Fibroblast of lung (primary cell): ENCODE measurements at regions not wholly inside any gene's neighbourhood (a gene's known extent, or its start where the extent isn't known, plus 50 kb on each side); places are given as distances from the start of the nearest gene placed in this dataset.

Experiments
- EZH2 ChIP-seq: IDR thresholded peaks from 2 replicates; pipeline ENCODE4 v1.5.1; 2012; ENCODE audit warnings: low read length, control low read depth, mild to moderate bottlenecking; ENCODE audit errors: missing control alignments
- TF ChIP-seq, protein P1 (sequence below), 2 donors: IDR thresholded peaks in 1 of 2; conservative IDR thresholded peaks in 1 of 2; 1 replicate in 1 of 2; 2 replicates in 1 of 2; pipeline ENCODE4 v1.5.1; 2011 to 2012; ENCODE audit warnings: low read length in 2 of 2, control low read depth in 1 of 2, inconsistent platforms in 1 of 2, low read depth in 1 of 2, mild to moderate bottlenecking in 1 of 2

DNA sequence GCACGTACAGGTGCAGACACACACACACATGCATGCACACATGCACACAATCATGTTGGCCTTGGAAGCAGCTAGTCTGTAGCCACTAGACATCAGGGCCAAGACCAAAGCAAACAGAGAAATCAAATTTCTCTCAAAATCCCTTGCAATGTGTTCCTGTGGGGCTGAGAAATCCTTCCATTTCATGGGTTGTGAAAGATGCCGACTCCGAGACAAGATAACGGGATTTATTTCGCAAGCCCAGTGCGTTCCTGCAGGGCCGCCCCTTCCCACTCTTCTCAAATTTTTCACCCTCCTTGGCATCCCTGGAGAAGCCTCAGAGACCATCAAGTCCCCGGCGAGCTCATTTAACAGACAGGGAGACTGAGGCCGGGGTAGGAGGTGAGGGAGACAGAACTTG is 366.7 kb downstream of the MN1 start:
- TF ChIP-seq, protein P1, sequence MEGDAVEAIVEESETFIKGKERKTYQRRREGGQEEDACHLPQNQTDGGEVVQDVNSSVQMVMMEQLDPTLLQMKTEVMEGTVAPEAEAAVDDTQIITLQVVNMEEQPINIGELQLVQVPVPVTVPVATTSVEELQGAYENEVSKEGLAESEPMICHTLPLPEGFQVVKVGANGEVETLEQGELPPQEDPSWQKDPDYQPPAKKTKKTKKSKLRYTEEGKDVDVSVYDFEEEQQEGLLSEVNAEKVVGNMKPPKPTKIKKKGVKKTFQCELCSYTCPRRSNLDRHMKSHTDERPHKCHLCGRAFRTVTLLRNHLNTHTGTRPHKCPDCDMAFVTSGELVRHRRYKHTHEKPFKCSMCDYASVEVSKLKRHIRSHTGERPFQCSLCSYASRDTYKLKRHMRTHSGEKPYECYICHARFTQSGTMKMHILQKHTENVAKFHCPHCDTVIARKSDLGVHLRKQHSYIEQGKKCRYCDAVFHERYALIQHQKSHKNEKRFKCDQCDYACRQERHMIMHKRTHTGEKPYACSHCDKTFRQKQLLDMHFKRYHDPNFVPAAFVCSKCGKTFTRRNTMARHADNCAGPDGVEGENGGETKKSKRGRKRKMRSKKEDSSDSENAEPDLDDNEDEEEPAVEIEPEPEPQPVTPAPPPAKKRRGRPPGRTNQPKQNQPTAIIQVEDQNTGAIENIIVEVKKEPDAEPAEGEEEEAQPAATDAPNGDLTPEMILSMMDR (conservative IDR thresholded peaks at IDR 0.05 in 1 of 2, IDR thresholded peaks at IDR 0.05 in 1 of 2; ENCODE audit: low read depth in 1 of 2, low read length in 2 of 2): no peak
- TF ChIP-seq EZH2: no peak
